ENCODE measurements at regions not wholly inside any gene's neighbourhood (a gene's known extent, or its start where the extent isn't known, plus 50 kb on each side); places are given as distances from the start of the nearest gene placed in this dataset.

DNA sequence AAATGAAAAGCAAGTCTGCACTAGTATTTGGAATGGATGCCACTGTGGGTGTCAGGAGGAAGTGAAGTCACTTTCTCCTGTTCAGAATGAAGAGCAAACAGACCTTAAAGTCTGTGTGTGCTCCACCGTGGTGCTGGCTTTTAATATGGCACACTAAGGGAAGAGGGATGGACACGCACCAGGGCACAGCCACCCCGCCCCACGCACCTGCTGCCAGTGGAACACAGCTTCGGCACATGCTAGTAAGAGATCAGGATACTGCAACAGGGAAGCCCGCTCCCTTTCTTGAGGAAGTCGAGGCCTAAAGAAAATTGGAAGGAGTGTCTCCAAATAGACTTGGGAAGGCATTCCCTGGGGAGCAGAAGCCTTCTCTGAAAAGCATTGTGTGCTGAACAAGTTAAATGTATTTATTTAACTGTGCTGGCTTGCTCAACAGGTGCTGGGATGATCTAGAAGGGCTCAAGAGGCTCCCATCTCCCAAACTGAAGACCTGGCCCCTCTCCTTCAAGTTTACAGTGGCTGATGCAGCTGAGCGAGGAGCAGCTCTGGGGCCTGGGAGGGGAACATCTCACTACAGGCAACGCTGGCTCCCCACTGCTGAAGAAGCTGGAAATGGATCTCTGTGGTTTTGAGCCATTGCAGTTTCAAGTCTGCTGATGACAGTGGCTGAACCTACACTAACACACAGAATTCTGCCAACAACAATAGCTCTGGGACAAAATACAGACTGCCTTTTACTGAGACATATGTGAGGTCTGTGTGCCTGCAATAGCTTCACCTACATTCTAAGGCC, 504.6 kb upstream of the B3GAT1 start:
- Mint-ChIP-seq H3K27me3 (ENCODE audit: low read depth) (peaks cover 13% of the 10 kb centered on the region), H3K9me3 (ENCODE audit: low read depth) (no peaks in the 10 kb centered on the region)

DNA sequence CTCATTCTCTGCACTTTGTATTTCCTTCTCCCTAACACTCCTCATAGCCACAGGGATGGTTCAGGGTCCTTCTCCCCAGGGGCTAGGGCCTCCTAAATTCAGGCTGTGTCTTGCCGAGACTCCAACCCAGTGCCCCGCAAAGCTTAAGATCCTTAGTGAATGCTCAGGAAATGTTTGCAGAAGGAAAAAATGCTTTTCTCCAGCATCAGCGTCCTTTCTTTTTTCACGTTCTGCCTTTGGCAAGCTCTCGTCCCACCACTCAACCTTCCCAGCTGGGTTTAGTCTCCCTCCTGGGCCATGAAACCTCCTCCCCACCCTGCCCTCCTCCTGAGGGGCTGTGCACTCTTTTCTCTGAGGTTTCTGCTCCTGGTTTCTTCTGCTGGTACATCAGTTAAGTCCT, 503.8 kb upstream of the B3GAT1 start:
- TF ChIP-seq, protein P1, sequence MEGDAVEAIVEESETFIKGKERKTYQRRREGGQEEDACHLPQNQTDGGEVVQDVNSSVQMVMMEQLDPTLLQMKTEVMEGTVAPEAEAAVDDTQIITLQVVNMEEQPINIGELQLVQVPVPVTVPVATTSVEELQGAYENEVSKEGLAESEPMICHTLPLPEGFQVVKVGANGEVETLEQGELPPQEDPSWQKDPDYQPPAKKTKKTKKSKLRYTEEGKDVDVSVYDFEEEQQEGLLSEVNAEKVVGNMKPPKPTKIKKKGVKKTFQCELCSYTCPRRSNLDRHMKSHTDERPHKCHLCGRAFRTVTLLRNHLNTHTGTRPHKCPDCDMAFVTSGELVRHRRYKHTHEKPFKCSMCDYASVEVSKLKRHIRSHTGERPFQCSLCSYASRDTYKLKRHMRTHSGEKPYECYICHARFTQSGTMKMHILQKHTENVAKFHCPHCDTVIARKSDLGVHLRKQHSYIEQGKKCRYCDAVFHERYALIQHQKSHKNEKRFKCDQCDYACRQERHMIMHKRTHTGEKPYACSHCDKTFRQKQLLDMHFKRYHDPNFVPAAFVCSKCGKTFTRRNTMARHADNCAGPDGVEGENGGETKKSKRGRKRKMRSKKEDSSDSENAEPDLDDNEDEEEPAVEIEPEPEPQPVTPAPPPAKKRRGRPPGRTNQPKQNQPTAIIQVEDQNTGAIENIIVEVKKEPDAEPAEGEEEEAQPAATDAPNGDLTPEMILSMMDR (IDR thresholded peaks at IDR 0.05) = no peak
- DNase-seq (ENCODE audit: low spot score) = no peak
- H3K27me3 Mint-ChIP-seq (ENCODE audit: low read depth) = peaks cover 13% of the 10 kb centered on the region
- peak overlapping the region; percentile 58 for H3K27ac Mint-ChIP-seq (ENCODE audit: unreplicated experiment)
- H3K4me1 Mint-ChIP-seq (ENCODE audit: low read depth) = peaks cover 26% of the 10 kb centered on the region
- no peak overlapping the region for H3K4me3 Mint-ChIP-seq (ENCODE audit: unreplicated experiment)
- no peaks in the 10 kb centered on the region for H3K9me3 Mint-ChIP-seq (ENCODE audit: low read depth)
- no peaks in the 10 kb centered on the region for H3K36me3 Mint-ChIP-seq (ENCODE audit: low read depth)

More for the DNA sequence above, 504.6 kb upstream of the B3GAT1 start:
- TF ChIP-seq, protein P1 (IDR thresholded peaks at IDR 0.05) = no peak
- no peak for DNase-seq (ENCODE audit: low spot score)
- H3K4me1 Mint-ChIP-seq (ENCODE audit: low read depth) = peaks cover 30% of the 10 kb centered on the region
- no peak overlapping the region for H3K27ac Mint-ChIP-seq (ENCODE audit: unreplicated experiment)
- no peaks in the 10 kb centered on the region for H3K36me3 Mint-ChIP-seq (ENCODE audit: low read depth)
- H3K4me3 Mint-ChIP-seq (ENCODE audit: unreplicated experiment) = no peak overlapping the region

DNA sequence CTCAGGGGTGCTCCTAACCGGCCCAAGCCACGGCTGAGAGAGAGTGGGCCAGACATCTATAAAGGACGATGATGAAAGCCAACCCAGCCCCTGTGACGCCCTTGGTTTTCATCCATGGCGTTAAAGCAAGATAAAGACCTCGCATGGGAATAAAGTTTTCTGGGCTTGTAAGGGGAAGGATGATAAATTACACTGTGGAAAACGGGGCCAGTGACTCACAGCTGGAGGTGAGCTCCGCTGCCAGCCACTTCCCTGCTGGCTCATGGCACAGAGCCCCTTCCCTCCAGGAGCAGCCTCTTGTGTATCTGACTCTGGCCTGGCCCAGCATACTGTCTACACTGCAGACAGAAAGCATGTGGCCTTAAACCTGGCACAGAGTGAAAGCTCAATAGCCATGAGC, 503.2 kb upstream of the B3GAT1 start:
- no peak for DNase-seq (ENCODE audit: low spot score)
- no peaks in the 10 kb centered on the region for H3K9me3 Mint-ChIP-seq (ENCODE audit: low read depth)
- peaks cover 26% of the 10 kb centered on the region for H3K4me1 Mint-ChIP-seq (ENCODE audit: low read depth)
- no peaks in the 10 kb centered on the region for H3K36me3 Mint-ChIP-seq (ENCODE audit: low read depth)
- no peak overlapping the region for H3K4me3 Mint-ChIP-seq (ENCODE audit: unreplicated experiment)
- no peak overlapping the region for H3K27ac Mint-ChIP-seq (ENCODE audit: unreplicated experiment)
- TF ChIP-seq, protein P1 (IDR thresholded peaks at IDR 0.05) = no peak
- peaks cover 10% of the 10 kb centered on the region for H3K27me3 Mint-ChIP-seq (ENCODE audit: low read depth)

DNA sequence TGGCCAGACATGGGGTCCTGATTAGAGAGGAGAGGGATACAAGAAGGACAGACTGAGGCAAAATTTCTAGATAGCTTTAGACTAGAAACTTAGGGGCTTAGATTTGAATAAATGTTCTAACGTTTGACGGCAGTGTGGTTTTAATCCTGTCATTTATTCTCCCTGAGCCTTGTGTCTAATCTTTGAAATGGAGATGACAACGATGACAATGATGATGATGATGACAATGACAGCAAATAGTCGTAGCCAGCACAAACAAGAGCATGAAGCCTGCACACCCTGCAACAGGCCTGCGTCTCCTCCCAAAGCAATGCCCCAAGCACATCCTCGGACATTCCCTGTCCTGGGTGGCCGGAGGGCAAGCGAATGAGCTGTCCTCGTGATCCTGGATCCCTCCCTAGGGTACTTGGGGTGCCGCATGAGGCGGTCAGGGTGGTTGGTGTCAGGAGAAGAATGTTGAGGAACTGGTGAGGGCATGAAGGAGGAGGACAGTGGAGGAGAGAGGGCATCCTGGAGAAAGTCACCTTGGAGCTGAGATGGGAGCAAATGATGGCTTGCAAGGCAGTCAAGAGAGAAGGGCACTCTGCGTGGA, 502.1 kb upstream of the B3GAT1 start:
- H3K27me3 Mint-ChIP-seq (ENCODE audit: low read depth) = peaks cover 13% of the 10 kb centered on the region
- no peak overlapping the region for H3K27ac Mint-ChIP-seq (ENCODE audit: unreplicated experiment)
- H3K9me3 Mint-ChIP-seq (ENCODE audit: low read depth) = no peaks in the 10 kb centered on the region
- DNase-seq (ENCODE audit: low spot score) = no peak
- peaks cover 26% of the 10 kb centered on the region for H3K4me1 Mint-ChIP-seq (ENCODE audit: low read depth)
- no peak overlapping the region for H3K4me3 Mint-ChIP-seq (ENCODE audit: unreplicated experiment)
- no peaks in the 10 kb centered on the region for H3K36me3 Mint-ChIP-seq (ENCODE audit: low read depth)
- TF ChIP-seq, protein P1 (IDR thresholded peaks at IDR 0.05) = no peak

DNA sequence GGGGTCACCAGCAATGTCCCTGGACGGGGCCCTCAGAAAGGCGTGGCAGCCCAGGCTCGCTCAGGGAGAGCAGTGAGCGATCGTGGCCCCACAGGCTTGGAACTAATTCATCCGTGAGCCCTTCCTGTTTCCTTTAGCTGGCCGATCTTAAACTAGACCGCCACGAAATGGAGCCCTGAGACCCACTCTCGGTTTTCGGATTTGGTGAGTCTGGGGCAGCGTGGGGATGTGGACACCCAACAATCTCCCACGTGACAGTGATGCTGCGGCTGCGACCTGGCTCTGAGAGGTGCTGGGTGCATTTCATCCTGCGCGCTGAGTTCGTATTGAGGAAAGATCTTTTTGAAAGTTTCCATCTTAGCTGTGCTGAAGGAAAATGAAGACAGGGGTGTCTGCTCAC, 501.3 kb upstream of the B3GAT1 start:
- no peak overlapping the region for H3K27ac Mint-ChIP-seq (ENCODE audit: unreplicated experiment)
- DNase-seq (ENCODE audit: low spot score) = no peak
- peaks cover 13% of the 10 kb centered on the region for H3K27me3 Mint-ChIP-seq (ENCODE audit: low read depth)
- peaks cover 26% of the 10 kb centered on the region for H3K4me1 Mint-ChIP-seq (ENCODE audit: low read depth)
- no peak overlapping the region for H3K4me3 Mint-ChIP-seq (ENCODE audit: unreplicated experiment)
- H3K36me3 Mint-ChIP-seq (ENCODE audit: low read depth) = no peaks in the 10 kb centered on the region
- TF ChIP-seq, protein P1 (IDR thresholded peaks at IDR 0.05) = no peak
- no peaks in the 10 kb centered on the region for H3K9me3 Mint-ChIP-seq (ENCODE audit: low read depth)

Measured in chondrocyte (in vitro differentiated cells).